ENCODE measurements at regions not wholly inside any gene's neighbourhood (a gene's known extent, or its start where the extent isn't known, plus 50 kb on each side); places are given as distances from the start of the nearest gene placed in this dataset.
A peak's percentile ranks its signal among the peaks of the same experiment; 100 is the strongest.

DNA sequence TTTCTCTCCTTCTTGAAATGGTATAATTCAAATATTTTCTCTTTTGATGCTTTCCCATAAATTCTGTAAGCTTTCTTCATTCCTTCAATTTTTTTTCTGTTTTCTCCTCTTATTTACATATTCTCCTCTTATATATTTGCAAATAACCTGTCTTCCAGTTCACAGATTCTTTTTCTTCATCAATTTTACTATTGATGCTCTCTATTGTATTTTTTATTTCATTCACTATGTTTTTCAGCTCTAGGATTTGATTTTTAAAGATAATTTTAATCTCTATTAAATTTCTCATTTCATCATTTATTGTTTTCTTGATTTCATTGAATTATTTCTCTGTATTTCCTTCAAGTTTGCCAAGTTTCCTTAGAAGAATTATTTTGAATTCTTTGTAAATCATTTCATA, 54.0 kb upstream of the PRPS1L1 start:
- Mint-ChIP-seq H3K4me1 (0 out of 2 replicates have a peak, but pooled peaks cover 4% of the 10 kb centered on the region), H3K9me3 (peaks cover 8% of the 10 kb centered on the region), H3K4me3 (no peak overlapping the region), H3K27me3 (ENCODE audit: low read depth) (peaks cover 20% of the 10 kb centered on the region), H3K36me3 (peaks cover 5% of the 10 kb centered on the region; the same call in 1 of the 2 replicates), H3K27ac (no peak overlapping the region)
- ChIA-PET POLR2A (no interaction called here), CTCF (interaction anchor here (1.0 kb wide), 1 partner anchor 312 kb away, joined by 3 read pairs; no protein-coding TSS in a partner anchor)
- DNase-seq (ENCODE audit: low spot score) = no peak
- no peak for ATAC-seq
- TF ChIP-seq FOXP1 (CRISPR knock-in tag; IDR thresholded peaks at IDR 0.05; ENCODE audit: borderline replicate concordance) = no peak
- TF ChIP-seq TEAD1 (CRISPR knock-in tag; IDR thresholded peaks at IDR 0.05) = no peak
- TF ChIP-seq, protein P1, sequence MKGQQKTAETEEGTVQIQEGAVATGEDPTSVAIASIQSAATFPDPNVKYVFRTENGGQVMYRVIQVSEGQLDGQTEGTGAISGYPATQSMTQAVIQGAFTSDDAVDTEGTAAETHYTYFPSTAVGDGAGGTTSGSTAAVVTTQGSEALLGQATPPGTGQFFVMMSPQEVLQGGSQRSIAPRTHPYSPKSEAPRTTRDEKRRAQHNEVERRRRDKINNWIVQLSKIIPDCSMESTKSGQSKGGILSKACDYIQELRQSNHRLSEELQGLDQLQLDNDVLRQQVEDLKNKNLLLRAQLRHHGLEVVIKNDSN (CRISPR knock-in tag; IDR thresholded peaks at IDR 0.05) = no peak
- TF ChIP-seq, protein P2, sequence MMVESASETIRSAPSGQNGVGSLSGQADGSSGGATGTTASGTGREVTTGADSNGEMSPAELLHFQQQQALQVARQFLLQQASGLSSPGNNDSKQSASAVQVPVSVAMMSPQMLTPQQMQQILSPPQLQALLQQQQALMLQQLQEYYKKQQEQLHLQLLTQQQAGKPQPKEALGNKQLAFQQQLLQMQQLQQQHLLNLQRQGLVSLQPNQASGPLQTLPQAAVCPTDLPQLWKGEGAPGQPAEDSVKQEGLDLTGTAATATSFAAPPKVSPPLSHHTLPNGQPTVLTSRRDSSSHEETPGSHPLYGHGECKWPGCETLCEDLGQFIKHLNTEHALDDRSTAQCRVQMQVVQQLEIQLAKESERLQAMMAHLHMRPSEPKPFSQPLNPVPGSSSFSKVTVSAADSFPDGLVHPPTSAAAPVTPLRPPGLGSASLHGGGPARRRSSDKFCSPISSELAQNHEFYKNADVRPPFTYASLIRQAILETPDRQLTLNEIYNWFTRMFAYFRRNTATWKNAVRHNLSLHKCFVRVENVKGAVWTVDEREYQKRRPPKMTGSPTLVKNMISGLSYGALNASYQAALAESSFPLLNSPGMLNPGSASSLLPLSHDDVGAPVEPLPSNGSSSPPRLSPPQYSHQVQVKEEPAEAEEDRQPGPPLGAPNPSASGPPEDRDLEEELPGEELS (CRISPR knock-in tag; IDR thresholded peaks at IDR 0.05) = no peak

DNA sequence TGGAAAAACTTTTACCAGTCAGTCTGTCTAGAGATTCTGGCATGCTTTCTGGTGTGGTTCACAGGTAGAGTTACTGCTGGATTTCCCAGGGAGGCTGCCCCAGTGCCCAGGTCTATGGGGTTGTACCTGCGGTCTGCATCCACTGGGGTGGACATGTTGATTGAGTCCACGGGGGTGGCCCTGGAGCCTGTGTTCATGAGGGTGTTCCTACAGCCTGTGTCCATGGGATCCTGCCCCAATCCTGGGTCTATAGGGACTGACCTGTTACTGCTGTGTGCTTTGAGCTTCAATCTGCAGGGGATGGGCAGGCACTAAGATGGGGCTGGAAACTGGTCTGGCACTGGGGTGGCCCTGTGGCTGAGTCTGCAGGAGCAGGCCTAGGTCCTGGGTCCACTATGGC, 54.5 kb upstream of the PRPS1L1 start:
- no peak overlapping the region for H3K27ac Mint-ChIP-seq
- POLR2A ChIA-PET = no interaction called here

DNA sequence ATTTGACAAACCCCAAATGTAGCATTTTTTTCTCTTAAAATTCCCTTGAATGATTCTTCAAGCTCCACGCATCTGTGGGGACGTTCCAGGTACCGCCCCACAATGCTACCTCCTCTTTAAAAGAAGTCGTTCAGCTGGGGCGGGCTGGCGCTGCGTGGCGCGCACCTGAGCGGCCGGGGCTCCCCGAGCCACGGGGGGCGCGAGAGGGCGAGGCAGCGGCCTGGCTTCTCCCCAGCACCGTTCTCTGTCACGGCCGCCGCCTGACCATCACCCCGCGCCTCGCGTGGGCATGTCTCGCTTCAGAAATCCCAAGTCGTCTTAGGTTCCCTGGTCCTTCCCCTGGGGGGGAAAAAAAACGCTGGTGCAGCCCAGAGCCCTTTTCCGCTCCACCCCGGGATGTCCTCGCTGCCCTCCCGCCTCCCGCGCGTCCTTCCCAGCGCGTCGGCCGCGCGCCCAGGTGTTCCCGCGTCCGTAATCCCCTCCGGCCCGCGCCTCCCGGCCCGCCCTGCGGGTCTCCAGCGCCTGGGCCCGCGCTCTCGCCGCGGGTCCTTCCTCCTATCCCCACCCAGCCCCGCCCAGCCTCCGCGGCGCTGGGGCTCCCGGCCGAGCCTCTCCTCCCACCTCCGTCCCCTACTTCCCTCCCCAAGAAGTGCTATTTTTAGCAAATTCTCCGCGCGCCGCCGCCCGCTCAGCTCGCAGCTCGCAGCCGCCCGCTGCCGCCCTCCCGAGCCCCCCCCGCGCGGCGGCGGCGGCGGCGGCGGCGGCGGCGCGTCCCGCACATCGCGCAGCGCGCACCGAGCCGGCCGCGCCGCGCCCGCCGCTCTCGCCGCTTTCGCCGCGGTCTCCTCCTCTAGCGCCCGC, 58.7 kb upstream of the PRPS1L1 start:
- H3K27ac Mint-ChIP-seq = no peak overlapping the region
- peaks cover 13% of the 10 kb centered on the region for H3K4me1 Mint-ChIP-seq
- H3K9me3 Mint-ChIP-seq = peaks cover 7% of the 10 kb centered on the region
- H3K27me3 Mint-ChIP-seq (ENCODE audit: low read depth) = peaks cover 51% of the 10 kb centered on the region
- DNase-seq (ENCODE audit: low spot score) (peak; percentile 36), ATAC-seq (peak; percentile 53)
- H3K36me3 Mint-ChIP-seq = peaks cover 5% of the 10 kb centered on the region; the same call in 1 of the 2 replicates
- CTCF ChIA-PET = interaction anchor here (0.7 to 1.6 kb wide), 3 partner anchors 22 to 380 kb away, joined by 3 to 5 read pairs (median 4); no protein-coding TSS in a partner anchor
- POLR2A ChIA-PET = no interaction called here
- H3K4me3 Mint-ChIP-seq = peak overlapping the region; percentile 82
- TF ChIP-seq, protein P3, sequence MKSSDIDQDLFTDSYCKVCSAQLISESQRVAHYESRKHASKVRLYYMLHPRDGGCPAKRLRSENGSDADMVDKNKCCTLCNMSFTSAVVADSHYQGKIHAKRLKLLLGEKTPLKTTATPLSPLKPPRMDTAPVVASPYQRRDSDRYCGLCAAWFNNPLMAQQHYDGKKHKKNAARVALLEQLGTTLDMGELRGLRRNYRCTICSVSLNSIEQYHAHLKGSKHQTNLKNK (CRISPR knock-in tag; IDR thresholded peaks at IDR 0.05) = no peak
- TF ChIP-seq, protein P4, sequence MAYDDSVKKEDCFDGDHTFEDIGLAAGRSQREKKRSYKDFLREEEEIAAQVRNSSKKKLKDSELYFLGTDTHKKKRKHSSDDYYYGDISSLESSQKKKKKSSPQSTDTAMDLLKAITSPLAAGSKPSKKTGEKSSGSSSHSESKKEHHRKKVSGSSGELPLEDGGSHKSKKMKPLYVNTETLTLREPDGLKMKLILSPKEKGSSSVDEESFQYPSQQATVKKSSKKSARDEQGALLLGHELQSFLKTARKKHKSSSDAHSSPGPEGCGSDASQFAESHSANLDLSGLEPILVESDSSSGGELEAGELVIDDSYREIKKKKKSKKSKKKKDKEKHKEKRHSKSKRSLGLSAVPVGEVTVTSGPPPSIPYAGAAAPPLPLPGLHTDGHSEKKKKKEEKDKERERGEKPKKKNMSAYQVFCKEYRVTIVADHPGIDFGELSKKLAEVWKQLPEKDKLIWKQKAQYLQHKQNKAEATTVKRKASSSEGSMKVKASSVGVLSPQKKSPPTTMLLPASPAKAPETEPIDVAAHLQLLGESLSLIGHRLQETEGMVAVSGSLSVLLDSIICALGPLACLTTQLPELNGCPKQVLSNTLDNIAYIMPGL (CRISPR knock-in tag; IDR thresholded peaks at IDR 0.05) = peak; percentile 41; the same call in 1 of the 2 replicates
- TF ChIP-seq, protein P5, sequence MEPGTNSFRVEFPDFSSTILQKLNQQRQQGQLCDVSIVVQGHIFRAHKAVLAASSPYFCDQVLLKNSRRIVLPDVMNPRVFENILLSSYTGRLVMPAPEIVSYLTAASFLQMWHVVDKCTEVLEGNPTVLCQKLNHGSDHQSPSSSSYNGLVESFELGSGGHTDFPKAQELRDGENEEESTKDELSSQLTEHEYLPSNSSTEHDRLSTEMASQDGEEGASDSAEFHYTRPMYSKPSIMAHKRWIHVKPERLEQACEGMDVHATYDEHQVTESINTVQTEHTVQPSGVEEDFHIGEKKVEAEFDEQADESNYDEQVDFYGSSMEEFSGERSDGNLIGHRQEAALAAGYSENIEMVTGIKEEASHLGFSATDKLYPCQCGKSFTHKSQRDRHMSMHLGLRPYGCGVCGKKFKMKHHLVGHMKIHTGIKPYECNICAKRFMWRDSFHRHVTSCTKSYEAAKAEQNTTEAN (CRISPR knock-in tag; IDR thresholded peaks at IDR 0.05) = 0 out of 2 replicates have a peak, but pooled peaks have one; percentile 33
- 0 out of 2 replicates have a peak, but pooled peaks have one; percentile 21 for TF ChIP-seq SP1 (CRISPR knock-in tag; conservative IDR thresholded peaks at IDR 0.05)

More for the DNA sequence above, 54.5 kb upstream of the PRPS1L1 start:
- H3K4me1 Mint-ChIP-seq = peaks cover 5% of the 10 kb centered on the region; the same call in 1 of the 2 replicates
- H3K36me3 Mint-ChIP-seq = peaks cover 5% of the 10 kb centered on the region; the same call in 1 of the 2 replicates
- no peak overlapping the region for H3K4me3 Mint-ChIP-seq
- peaks cover 23% of the 10 kb centered on the region for H3K27me3 Mint-ChIP-seq (ENCODE audit: low read depth)
- no peak for ATAC-seq
- CTCF ChIA-PET = no interaction called here
- DNase-seq (ENCODE audit: low spot score) = no peak
- TF ChIP-seq, protein P6, sequence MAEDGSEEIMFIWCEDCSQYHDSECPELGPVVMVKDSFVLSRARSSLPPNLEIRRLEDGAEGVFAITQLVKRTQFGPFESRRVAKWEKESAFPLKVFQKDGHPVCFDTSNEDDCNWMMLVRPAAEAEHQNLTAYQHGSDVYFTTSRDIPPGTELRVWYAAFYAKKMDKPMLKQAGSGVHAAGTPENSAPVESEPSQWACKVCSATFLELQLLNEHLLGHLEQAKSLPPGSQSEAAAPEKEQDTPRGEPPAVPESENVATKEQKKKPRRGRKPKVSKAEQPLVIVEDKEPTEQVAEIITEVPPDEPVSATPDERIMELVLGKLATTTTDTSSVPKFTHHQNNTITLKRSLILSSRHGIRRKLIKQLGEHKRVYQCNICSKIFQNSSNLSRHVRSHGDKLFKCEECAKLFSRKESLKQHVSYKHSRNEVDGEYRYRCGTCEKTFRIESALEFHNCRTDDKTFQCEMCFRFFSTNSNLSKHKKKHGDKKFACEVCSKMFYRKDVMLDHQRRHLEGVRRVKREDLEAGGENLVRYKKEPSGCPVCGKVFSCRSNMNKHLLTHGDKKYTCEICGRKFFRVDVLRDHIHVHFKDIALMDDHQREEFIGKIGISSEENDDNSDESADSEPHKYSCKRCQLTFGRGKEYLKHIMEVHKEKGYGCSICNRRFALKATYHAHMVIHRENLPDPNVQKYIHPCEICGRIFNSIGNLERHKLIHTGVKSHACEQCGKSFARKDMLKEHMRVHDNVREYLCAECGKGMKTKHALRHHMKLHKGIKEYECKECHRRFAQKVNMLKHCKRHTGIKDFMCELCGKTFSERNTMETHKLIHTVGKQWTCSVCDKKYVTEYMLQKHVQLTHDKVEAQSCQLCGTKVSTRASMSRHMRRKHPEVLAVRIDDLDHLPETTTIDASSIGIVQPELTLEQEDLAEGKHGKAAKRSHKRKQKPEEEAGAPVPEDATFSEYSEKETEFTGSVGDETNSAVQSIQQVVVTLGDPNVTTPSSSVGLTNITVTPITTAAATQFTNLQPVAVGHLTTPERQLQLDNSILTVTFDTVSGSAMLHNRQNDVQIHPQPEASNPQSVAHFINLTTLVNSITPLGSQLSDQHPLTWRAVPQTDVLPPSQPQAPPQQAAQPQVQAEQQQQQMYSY (CRISPR knock-in tag; IDR thresholded peaks at IDR 0.05) = no peak
- TF ChIP-seq TCF7 (CRISPR knock-in tag; IDR thresholded peaks at IDR 0.05; ENCODE audit: low read depth) = no peak
- no peak for TF ChIP-seq SP1 (CRISPR knock-in tag; conservative IDR thresholded peaks at IDR 0.05)
- TF ChIP-seq, protein P7, sequence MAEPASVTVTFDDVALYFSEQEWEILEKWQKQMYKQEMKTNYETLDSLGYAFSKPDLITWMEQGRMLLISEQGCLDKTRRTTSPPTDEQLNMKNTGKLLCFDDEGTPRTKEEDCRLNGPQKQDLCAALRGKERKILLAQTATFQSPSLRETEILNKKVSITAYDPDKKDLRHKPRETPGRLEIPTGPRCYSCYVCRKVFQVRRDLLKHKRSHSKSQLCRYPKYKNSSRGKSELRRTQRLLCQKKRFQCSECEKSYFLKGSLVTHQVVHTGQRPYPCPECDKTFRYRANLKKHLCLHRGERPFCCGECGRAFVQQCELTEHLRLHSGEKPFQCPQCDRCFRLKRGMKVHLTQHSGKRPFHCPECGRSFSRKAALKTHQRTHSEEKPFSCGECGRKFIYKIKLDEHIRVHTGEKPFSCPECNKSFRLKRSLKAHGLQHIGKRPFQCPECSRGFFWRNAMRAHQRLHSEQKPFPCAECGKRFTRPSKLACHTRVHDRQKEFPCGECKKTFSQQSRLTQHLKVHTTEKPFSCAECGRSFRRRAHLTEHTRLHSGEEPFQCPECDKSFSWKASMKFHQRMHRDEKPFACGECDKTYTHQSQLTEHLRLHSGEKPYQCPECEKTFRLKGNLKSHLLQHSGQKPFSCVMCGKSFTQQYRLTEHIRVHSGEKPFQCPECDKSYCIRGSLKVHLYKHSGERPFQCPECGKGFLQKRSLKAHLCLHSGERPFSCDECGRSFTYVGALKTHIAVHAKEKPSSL (CRISPR knock-in tag; conservative IDR thresholded peaks at IDR 0.05) = no peak
- no peak for TF ChIP-seq OVOL2 (CRISPR knock-in tag; IDR thresholded peaks at IDR 0.05; ENCODE audit: borderline replicate concordance)
- TF ChIP-seq NR3C1 (CRISPR knock-in tag; conservative IDR thresholded peaks at IDR 0.05; ENCODE audit: low read depth) = no peak
- H3K9me3 Mint-ChIP-seq = peaks cover 8% of the 10 kb centered on the region
